H1 (cell line): ENCODE measurements at regions not wholly inside any gene's neighbourhood (a gene's known extent, or its start where the extent isn't known, plus 50 kb on each side); places are given as distances from the start of the nearest gene placed in this dataset.

ENCODE experiments used
- CTCF ChIA-PET: fragments of 300-600 bp; sonication (Branson Sonifier 250); formaldehyde crosslinking; loops from one replicate; lab custom pipeline; 2021; ENCODE audit not compliant: partially characterized antibody; lab: Charles Lee
- POLR2A ChIA-PET: fragments of 300-600 bp; sonication (Branson Sonifier 250); formaldehyde crosslinking; loops from one replicate; lab custom pipeline; 2021; ENCODE audit warnings: inconsistent platforms; ENCODE audit not compliant: partially characterized antibody; lab: Charles Lee
- DNase-seq, 2 experiments: peaks; one replicate each; pipeline versions ENCODE4 v3.0.0 to v3.0.0-alpha.2; 2010 to 2022; ENCODE audit warnings: low spot score in 2 of 2, low read depth in 1 of 2, mixed read lengths in 1 of 2
- FAIRE-seq: peaks from 2 replicates; lab custom pipeline; 2011; peaks lifted over from hg19 to GRCh38; lab: Jason Lieb, UNC
- H2AFZ ChIP-seq: 2 replicates; pipeline ENCODE4 v1.8.1; 2012; ENCODE audit warnings: low read length, inconsistent platforms
- H2AK5ac ChIP-seq: 2 replicates; pipeline ENCODE4 v1.6.1; 2013; ENCODE audit warnings: low read depth, low read length
- H2BK120ac ChIP-seq: replicated peaks from 2 replicates; pipeline ENCODE3; 2013; ENCODE audit warnings: low read depth, low read length, inconsistent platforms
- H2BK12ac ChIP-seq: 2 replicates; pipeline ENCODE4 v1.6.1; 2013; ENCODE audit warnings: low read depth, low read length
- H2BK15ac ChIP-seq: 2 replicates; pipeline ENCODE4 v1.6.1; 2013; ENCODE audit warnings: low read length
- H2BK20ac ChIP-seq: 2 replicates; pipeline ENCODE4 v1.6.1; 2013; ENCODE audit warnings: low read length
- H2BK5ac ChIP-seq: 2 replicates; pipeline ENCODE4 v1.6.1; 2013; ENCODE audit warnings: low read depth, low read length
- H3K14ac ChIP-seq: 2 replicates; pipeline ENCODE4 v1.6.1; 2013; ENCODE audit warnings: inconsistent platforms; ENCODE audit not compliant: insufficient read length
- H3K18ac ChIP-seq: 2 replicates; pipeline ENCODE4 v1.6.1; 2013; ENCODE audit warnings: low read length; ENCODE audit errors: extremely low read depth
- H3K23ac ChIP-seq: 2 replicates; pipeline ENCODE4 v1.6.1; 2013; ENCODE audit warnings: inconsistent platforms; ENCODE audit not compliant: insufficient read length
- H3K23me2 ChIP-seq: 2 replicates; pipeline ENCODE4 v1.6.1; 2013; ENCODE audit warnings: low read depth, low read length
- H3K27ac ChIP-seq: 2 replicates; pipeline ENCODE4 v1.6.1; 2011; ENCODE audit warnings: low read depth, low read length, inconsistent platforms
- H3K27me3 ChIP-seq, 4 experiments: replicated peaks in 1 of 4; 1 replicate in 1 of 4; 2 replicates in 3 of 4; pipeline versions ENCODE4 v1.6.1 to v1.8.1; 2011 to 2013; ENCODE audit warnings: low read length in 3 of 4, mild to moderate bottlenecking in 3 of 4, inconsistent platforms in 2 of 4, mixed read lengths in 2 of 4, moderate library complexity in 1 of 4; ENCODE audit not compliant: control insufficient read depth in 3 of 4, insufficient read depth in 3 of 4; ENCODE audit errors: extremely low read depth in 1 of 4
- H3K36me3 ChIP-seq, 4 experiments: 2 replicates each; pipeline versions ENCODE4 v1.6.1 to v1.8.1; 2011 to 2013; ENCODE audit warnings: mild to moderate bottlenecking in 4 of 4, low read length in 3 of 4, moderate library complexity in 2 of 4, control low read depth in 1 of 4, inconsistent platforms in 1 of 4; ENCODE audit not compliant: insufficient read depth in 4 of 4, control insufficient read depth in 2 of 4
- H3K4ac ChIP-seq: replicated peaks from 2 replicates; pipeline ENCODE3; 2013; ENCODE audit warnings: low read length, low read depth, mixed read lengths, inconsistent platforms; ENCODE audit not compliant: insufficient read length
- H3K4me1 ChIP-seq, 4 experiments: replicated peaks in 1 of 4; 1 replicate in 1 of 4; 2 replicates in 3 of 4; pipeline versions ENCODE4 v1.6.1 to v1.8.1; 2011 to 2013; ENCODE audit warnings: low read length in 3 of 4, inconsistent platforms in 2 of 4, mixed read lengths in 1 of 4; ENCODE audit not compliant: insufficient read depth in 4 of 4, control insufficient read depth in 3 of 4
- H3K4me2 ChIP-seq, 2 experiments: 2 replicates each; pipeline versions ENCODE4 v1.6.1 to v1.8.1; 2011 to 2013; ENCODE audit warnings: low read depth in 2 of 2, low read length in 2 of 2, control low read depth in 1 of 2, inconsistent platforms in 1 of 2, mild to moderate bottlenecking in 1 of 2; ENCODE audit not compliant: insufficient read depth in 1 of 2
- H3K4me3 ChIP-seq, 4 experiments: fragments of 200-600, 300-600 bp in 1 of 4; sonication (generic), shearing (Covaris generic), sonication (Bioruptor Twin) in 1 of 4; 2 replicates each; pipeline versions ENCODE4 v1.5.1 to v1.8.1; 2011 to 2016; ENCODE audit warnings: low read length in 4 of 4, low read depth in 3 of 4, control low read depth in 2 of 4, inconsistent platforms in 2 of 4, mild to moderate bottlenecking in 2 of 4, mixed read lengths in 1 of 4, moderate library complexity in 1 of 4; ENCODE audit not compliant: insufficient read depth in 2 of 4; ENCODE audit errors: extremely low read depth in 1 of 4
- H3K56ac ChIP-seq: replicated peaks from 2 replicates; pipeline ENCODE3; 2013; ENCODE audit warnings: low read depth, mild to moderate bottlenecking, mixed read lengths, low read length, inconsistent platforms; ENCODE audit not compliant: insufficient read length
- H3K79me1 ChIP-seq: 2 replicates; pipeline ENCODE4 v1.6.1; 2013; ENCODE audit warnings: low read depth, low read length, control low read depth
- H3K79me2 ChIP-seq, 2 experiments: 2 replicates each; pipeline versions ENCODE4 v1.6.1 to v1.8.1; 2012 to 2013; ENCODE audit warnings: low read length in 2 of 2, mild to moderate bottlenecking in 2 of 2, inconsistent platforms in 1 of 2; ENCODE audit not compliant: insufficient read depth in 2 of 2, control insufficient read depth in 1 of 2
- H3K9ac ChIP-seq, 4 experiments: replicated peaks in 1 of 4; 1 replicate in 1 of 4; 2 replicates in 3 of 4; pipeline versions ENCODE4 v1.6.1 to v1.8.1; 2011 to 2013; ENCODE audit warnings: low read depth in 3 of 4, low read length in 3 of 4, control low read depth in 2 of 4, mild to moderate bottlenecking in 2 of 4, moderate library complexity in 2 of 4, inconsistent platforms in 1 of 4; ENCODE audit errors: extremely low read depth in 1 of 4
- H3K9me3 ChIP-seq, 2 experiments: 2 replicates each; pipeline versions ENCODE4 v1.6.1 to v1.8.1; 2012 to 2013; ENCODE audit warnings: mild to moderate bottlenecking in 2 of 2, moderate library complexity in 2 of 2, control low read depth in 1 of 2, inconsistent platforms in 1 of 2, low read depth in 1 of 2, low read length in 1 of 2, mixed read lengths in 1 of 2; ENCODE audit not compliant: insufficient read depth in 2 of 2
- H4K20me1 ChIP-seq, 2 experiments: replicated peaks in 1 of 2; 2 replicates each; pipeline versions ENCODE3 to v1.8.1; 2011 to 2013; ENCODE audit warnings: inconsistent platforms in 2 of 2, low read length in 2 of 2, mild to moderate bottlenecking in 1 of 2; ENCODE audit not compliant: insufficient read depth in 2 of 2, control insufficient read depth in 1 of 2
- H4K5ac ChIP-seq: 2 replicates; pipeline ENCODE4 v1.6.1; 2013; ENCODE audit warnings: low read length, low read depth, mixed read lengths, inconsistent platforms; ENCODE audit not compliant: insufficient read length
- H4K8ac ChIP-seq: 2 replicates; pipeline ENCODE4 v1.8.0; 2013; ENCODE audit warnings: mild to moderate bottlenecking, moderate library complexity, low read length, inconsistent platforms; ENCODE audit not compliant: insufficient read depth; ENCODE audit errors: extremely low read depth
- H4K91ac ChIP-seq: replicated peaks from 2 replicates; pipeline ENCODE3; 2013; ENCODE audit warnings: low read length, mixed read lengths, inconsistent platforms; ENCODE audit not compliant: insufficient read length
- BCL11A ChIP-seq, 2 experiments: IDR thresholded peaks; one replicate each; pipeline ENCODE4 v1.6.1; 2011; ENCODE audit warnings: low read depth in 2 of 2, low read length in 2 of 2, mild to moderate bottlenecking in 2 of 2
- CEBPB ChIP-seq: IDR thresholded peaks from 2 replicates; pipeline ENCODE4 v1.6.1; 2012; ENCODE audit warnings: low read depth, low read length
- GABPA ChIP-seq: IDR thresholded peaks from 2 replicates; pipeline ENCODE4 v1.6.1; 2011; ENCODE audit warnings: mild to moderate bottlenecking, low read length, moderate library complexity, borderline replicate concordance; ENCODE audit not compliant: insufficient read depth
- RAD21 ChIP-seq, 2 experiments: IDR thresholded peaks in 1 of 2; conservative IDR thresholded peaks in 1 of 2; 2 replicates each; pipeline ENCODE4 v1.6.1; 2011; ENCODE audit warnings: low read depth in 2 of 2, low read length in 2 of 2, improper control_type of control experiment in 1 of 2, inconsistent platforms in 1 of 2, mild to moderate bottlenecking in 1 of 2, moderate library complexity in 1 of 2

GRCh38 chr12:77766224-77766623, 64.5 kb upstream of the NAV3 start:
- no peak for FAIRE-seq
- H4K8ac ChIP-seq, result no peak overlapping the region
- H2AK5ac ChIP-seq, result no peak overlapping the region
- H4K5ac ChIP-seq, result no peak overlapping the region
- no peaks in the 10 kb centered on the region for H3K23me2 ChIP-seq
- no peak overlapping the region for H2BK12ac ChIP-seq
- CTCF ChIA-PET, result no interaction called here
- no peak overlapping the region for H2BK120ac ChIP-seq
- H3K14ac ChIP-seq, result no peak overlapping the region
- no peaks in the 10 kb centered on the region for H3K9me3 ChIP-seq
- H3K56ac ChIP-seq, result no peak overlapping the region
- no peak overlapping the region for H3K23ac ChIP-seq
- H3K4me1 ChIP-seq, result no peaks in the 10 kb centered on the region
- H3K36me3 ChIP-seq, result no peaks in the 10 kb centered on the region
- H3K27me3 ChIP-seq, result no peaks in the 10 kb centered on the region
- H2BK20ac ChIP-seq, result no peak overlapping the region
- no peak overlapping the region for H2BK5ac ChIP-seq
- H3K79me1 ChIP-seq, result no peaks in the 10 kb centered on the region
- no peak overlapping the region for H3K4me2 ChIP-seq
- no peak overlapping the region for H2BK15ac ChIP-seq
- H3K4ac ChIP-seq, result no peak overlapping the region
- H3K4me3 ChIP-seq, result no peak overlapping the region
- no peaks in the 10 kb centered on the region for H4K20me1 ChIP-seq
- no peak overlapping the region for H3K9ac ChIP-seq
- no peak overlapping the region for H4K91ac ChIP-seq
- no peak for DNase-seq
- no peak overlapping the region for H2AFZ ChIP-seq
- no peak overlapping the region for H3K18ac ChIP-seq
- no peaks in the 10 kb centered on the region for H3K79me2 ChIP-seq
- POLR2A ChIA-PET, result no interaction called here
- H3K27ac ChIP-seq, result no peak overlapping the region
- TF ChIP-seq BCL11A (IDR thresholded peaks at IDR 0.05; ENCODE audit: low read depth in 2 of 2, low read length in 2 of 2) (no peak), CEBPB (no peak), GABPA (no peak), RAD21 (IDR thresholded peaks at IDR 0.05 in 1 of 2, conservative IDR thresholded peaks at IDR 0.05 in 1 of 2; ENCODE audit: low read depth in 2 of 2, low read length in 2 of 2) (no peak)
